ENCODE measurements at regions not wholly inside any gene's neighbourhood (a gene's known extent, or its start where the extent isn't known, plus 50 kb on each side); places are given as distances from the start of the nearest gene placed in this dataset.

GRCh38 chr4:129232589-129233337 is 136.8 kb downstream of the C4orf33 start:
- TF ChIP-seq BHLHE40 (IDR thresholded peaks at IDR 0.05; ENCODE audit: low read depth, low read length): no peak
- no peak for TF ChIP-seq SMC3 (IDR thresholded peaks at IDR 0.05)
- TF ChIP-seq CTCF (IDR thresholded peaks at IDR 0.05): no peak
- no peak for TF ChIP-seq POLR2AphosphoS2 (conservative IDR thresholded peaks at IDR 0.05; ENCODE audit: low read length)
- no peak for TF ChIP-seq POLR2A (IDR thresholded peaks at IDR 0.05; ENCODE audit: low read length)
- TF ChIP-seq SREBF2 (IDR thresholded peaks at IDR 0.05): no peak
- no peak for TF ChIP-seq NPAS2 (CRISPR knock-in tag; IDR thresholded peaks at IDR 0.05; ENCODE audit: borderline replicate concordance)
- TF ChIP-seq HOXA7 (CRISPR knock-in tag; IDR thresholded peaks at IDR 0.05): no peak

Data from A549 (cell line).